ENCODE measurements at regions not wholly inside any gene's neighbourhood (a gene's known extent, or its start where the extent isn't known, plus 50 kb on each side); places are given as distances from the start of the nearest gene placed in this dataset.

DNA sequence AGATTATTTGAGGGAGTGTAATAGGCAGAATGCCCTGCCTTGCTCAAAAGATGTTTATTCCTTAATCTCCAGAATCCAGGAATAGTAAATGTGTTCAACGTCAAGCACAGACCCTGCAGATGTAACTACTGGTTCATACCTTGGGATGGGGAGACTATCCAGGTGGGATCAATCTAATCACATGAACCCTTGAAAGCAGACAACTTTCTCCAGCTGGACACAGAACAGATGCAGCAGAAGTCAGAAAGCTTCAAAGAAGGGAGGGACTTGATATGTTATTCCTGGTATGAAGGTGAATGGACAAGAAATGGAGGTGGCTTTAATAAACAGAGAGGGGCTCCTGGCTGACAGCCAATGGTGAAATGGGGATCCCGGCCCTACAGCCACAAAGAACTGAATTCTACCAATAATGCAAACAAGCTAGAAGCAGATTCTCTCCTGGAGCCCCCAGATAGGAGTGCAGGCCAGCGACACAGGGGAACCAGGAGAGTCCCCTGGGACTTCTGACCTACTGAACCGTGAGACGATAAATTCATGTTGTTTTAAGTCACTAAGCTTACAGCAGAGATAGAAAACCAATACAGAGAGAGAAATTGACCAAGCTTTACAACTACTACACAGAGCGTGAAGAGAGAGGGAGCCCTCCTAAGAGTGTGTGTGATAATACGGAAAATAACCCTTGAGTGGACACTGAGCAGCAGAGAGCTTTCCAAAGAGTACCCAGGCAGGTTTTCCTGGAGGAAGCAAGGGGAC, 133.5 kb upstream of the TMEM132C start:
- H3K9ac ChIP-seq (ENCODE audit: low read length) = no peak overlapping the region
- H3K27ac Mint-ChIP-seq = no peak overlapping the region
- TF ChIP-seq, protein P1, sequence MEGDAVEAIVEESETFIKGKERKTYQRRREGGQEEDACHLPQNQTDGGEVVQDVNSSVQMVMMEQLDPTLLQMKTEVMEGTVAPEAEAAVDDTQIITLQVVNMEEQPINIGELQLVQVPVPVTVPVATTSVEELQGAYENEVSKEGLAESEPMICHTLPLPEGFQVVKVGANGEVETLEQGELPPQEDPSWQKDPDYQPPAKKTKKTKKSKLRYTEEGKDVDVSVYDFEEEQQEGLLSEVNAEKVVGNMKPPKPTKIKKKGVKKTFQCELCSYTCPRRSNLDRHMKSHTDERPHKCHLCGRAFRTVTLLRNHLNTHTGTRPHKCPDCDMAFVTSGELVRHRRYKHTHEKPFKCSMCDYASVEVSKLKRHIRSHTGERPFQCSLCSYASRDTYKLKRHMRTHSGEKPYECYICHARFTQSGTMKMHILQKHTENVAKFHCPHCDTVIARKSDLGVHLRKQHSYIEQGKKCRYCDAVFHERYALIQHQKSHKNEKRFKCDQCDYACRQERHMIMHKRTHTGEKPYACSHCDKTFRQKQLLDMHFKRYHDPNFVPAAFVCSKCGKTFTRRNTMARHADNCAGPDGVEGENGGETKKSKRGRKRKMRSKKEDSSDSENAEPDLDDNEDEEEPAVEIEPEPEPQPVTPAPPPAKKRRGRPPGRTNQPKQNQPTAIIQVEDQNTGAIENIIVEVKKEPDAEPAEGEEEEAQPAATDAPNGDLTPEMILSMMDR (IDR thresholded peaks at IDR 0.05) = no peak
- no peak for TF ChIP-seq EZH2 (IDR thresholded peaks at IDR 0.05; ENCODE audit: borderline replicate concordance, insufficient read depth, low read depth, low read length, poor library complexity, severe bottlenecking)
- intact Hi-C loops (cut with micrococcal nuclease) = no loop called here
- ATAC-seq (ENCODE audit: low read depth) (no peak), DNase-seq (no peak)
- POLR2A ChIA-PET = no interaction called here
- no peak overlapping the region for H3K27ac ChIP-seq (ENCODE audit: low read length in 2 of 2)
- H4K20me1 ChIP-seq (ENCODE audit: control insufficient read depth, insufficient read depth, low read length, poor library complexity, severe bottlenecking) = no peaks in the 10 kb centered on the region
- H3K36me3 ChIP-seq (replicated peaks in 1 of 2; ENCODE audit: control extremely low read depth in 1 of 2, control insufficient read depth in 1 of 2, extremely low read depth in 1 of 2, insufficient read depth in 2 of 2, low read length in 1 of 2) = no peaks in the 10 kb centered on the region
- no peaks in the 10 kb centered on the region for H3K9me3 Mint-ChIP-seq (ENCODE audit: insufficient read depth)
- peaks cover 0 to 3% (median 0%) of the 10 kb centered on the region in 3 donors for H3K9me3 ChIP-seq (ENCODE audit: control extremely low read depth in 1 of 3, control insufficient read depth in 2 of 3, insufficient read depth in 1 of 3, low read length in 2 of 3)
- CTCF ChIA-PET = no interaction called here
- H3K79me2 ChIP-seq (ENCODE audit: control insufficient read depth, insufficient read depth, low read length) = no peaks in the 10 kb centered on the region
- H3K27me3 ChIP-seq (replicated peaks in 1 of 4; ENCODE audit: control extremely low read depth in 1 of 4, control insufficient read depth in 3 of 4, insufficient read depth in 4 of 4, low read length in 3 of 4) = no peaks in the 10 kb centered on the region
- H2AFZ ChIP-seq (ENCODE audit: insufficient read depth, low read depth, low read length, poor library complexity, severe bottlenecking) = no peak overlapping the region
- peaks cover 6% of the 10 kb centered on the region for H3K4me1 Mint-ChIP-seq
- H3K4me3 Mint-ChIP-seq = no peak overlapping the region
- no peaks in the 10 kb centered on the region for H3K4me1 ChIP-seq (ENCODE audit: control insufficient read depth in 2 of 2, insufficient read depth in 2 of 2, low read length in 2 of 2)
- no peak overlapping the region for H3K4me3 ChIP-seq (ENCODE audit: control extremely low read depth in 1 of 5, extremely low read depth in 1 of 5, insufficient read depth in 1 of 5, low read depth in 2 of 5, low read length in 4 of 5)
- whole genome bisulfite sequencing (ENCODE audit: insufficient coverage) = 76% methylated on average over 4 of the region's 7 CpGs
- H3K4me2 ChIP-seq (replicated peaks; ENCODE audit: low read depth, low read length, poor library complexity, severe bottlenecking) = no peak overlapping the region
- no peaks in the 10 kb centered on the region for H3K27me3 Mint-ChIP-seq

DNA sequence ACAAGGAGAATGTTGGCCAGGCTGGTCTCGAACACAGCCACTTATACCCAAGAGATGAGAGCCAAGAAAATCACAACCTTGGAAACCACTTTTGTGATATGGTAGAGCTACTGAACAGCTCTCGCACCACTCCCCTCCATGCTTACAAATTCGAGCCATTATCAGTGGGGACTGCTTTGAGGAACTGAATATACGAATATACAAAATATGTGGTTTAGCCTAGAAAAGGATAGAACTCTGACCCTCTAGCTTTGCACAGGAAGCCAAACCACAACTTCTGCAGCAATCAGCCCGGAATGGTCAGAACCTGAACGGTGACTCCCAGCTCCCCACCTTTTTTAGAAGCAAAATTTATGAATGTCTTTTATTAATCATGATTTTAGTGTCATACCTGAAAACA, 129.8 kb upstream of the TMEM132C start:
- H3K27ac ChIP-seq (ENCODE audit: low read length in 2 of 2) = no peak overlapping the region
- no peaks in the 10 kb centered on the region for H3K4me1 ChIP-seq (ENCODE audit: control insufficient read depth in 2 of 2, insufficient read depth in 2 of 2, low read length in 2 of 2)
- POLR2A ChIA-PET = no interaction called here
- no peak overlapping the region for H3K9ac ChIP-seq (ENCODE audit: low read length)
- Mint-ChIP-seq H3K27me3 (no peaks in the 10 kb centered on the region), H3K4me3 (no peak overlapping the region), H3K9me3 (ENCODE audit: insufficient read depth) (no peaks in the 10 kb centered on the region), H3K4me1 (peaks cover 6% of the 10 kb centered on the region), H3K27ac (no peak overlapping the region)
- CTCF ChIA-PET = no interaction called here
- no peak for TF ChIP-seq EZH2 (IDR thresholded peaks at IDR 0.05; ENCODE audit: borderline replicate concordance, insufficient read depth, low read depth, low read length, poor library complexity, severe bottlenecking)
- TF ChIP-seq, protein P1 (IDR thresholded peaks at IDR 0.05) = no peak
- WGBS (ENCODE audit: insufficient coverage) = no CpG with 5 or more reads among the region's 6 CpGs
- no peaks in the 10 kb centered on the region for H3K36me3 ChIP-seq (replicated peaks in 1 of 2; ENCODE audit: control extremely low read depth in 1 of 2, control insufficient read depth in 1 of 2, extremely low read depth in 1 of 2, insufficient read depth in 2 of 2, low read length in 1 of 2)
- no peak overlapping the region for H3K4me2 ChIP-seq (replicated peaks; ENCODE audit: low read depth, low read length, poor library complexity, severe bottlenecking)
- no peaks in the 10 kb centered on the region for H3K27me3 ChIP-seq (replicated peaks in 1 of 4; ENCODE audit: control extremely low read depth in 1 of 4, control insufficient read depth in 3 of 4, insufficient read depth in 4 of 4, low read length in 3 of 4)
- ATAC-seq (ENCODE audit: low read depth) = no peak
- H3K79me2 ChIP-seq (ENCODE audit: control insufficient read depth, insufficient read depth, low read length) = no peaks in the 10 kb centered on the region
- no peaks in the 10 kb centered on the region for H4K20me1 ChIP-seq (ENCODE audit: control insufficient read depth, insufficient read depth, low read length, poor library complexity, severe bottlenecking)
- intact Hi-C loops (cut with micrococcal nuclease) = no loop called here
- H3K4me3 ChIP-seq (ENCODE audit: control extremely low read depth in 1 of 5, extremely low read depth in 1 of 5, insufficient read depth in 1 of 5, low read depth in 2 of 5, low read length in 4 of 5) = no peak overlapping the region
- H2AFZ ChIP-seq (ENCODE audit: insufficient read depth, low read depth, low read length, poor library complexity, severe bottlenecking) = no peak overlapping the region
- no peak for DNase-seq
- H3K9me3 ChIP-seq (ENCODE audit: control extremely low read depth in 1 of 3, control insufficient read depth in 2 of 3, insufficient read depth in 1 of 3, low read length in 2 of 3) = peaks cover 0 to 3% (median 0%) of the 10 kb centered on the region in 3 donors

All from B cell (primary cell).